ENCODE measurements at regions not wholly inside any gene's neighbourhood (a gene's known extent, or its start where the extent isn't known, plus 50 kb on each side); places are given as distances from the start of the nearest gene placed in this dataset.

GRCh38 chr12:5155866-5156265, 112.2 kb downstream of the KCNA5 start:
- Histone ChIP-seq H3K27me3 (ENCODE audit: control insufficient read depth in 1 of 2, insufficient read depth in 2 of 2, low read length in 2 of 2) (peaks cover 5 to 8% of the 10 kb centered on the region in 2 experiments), H3K27ac (ENCODE audit: low read depth in 1 of 2, low read length in 2 of 2) (no peak overlapping the region), H3K36me3 (ENCODE audit: insufficient read depth, low read length) (no peaks in the 10 kb centered on the region), H3K4me1 (ENCODE audit: insufficient read depth, low read length) (no peaks in the 10 kb centered on the region), H3K9me3 (ENCODE audit: control insufficient read depth in 1 of 2, insufficient read depth in 1 of 2, low read length in 2 of 2) (no peaks in the 10 kb centered on the region), H3K4me3 (ENCODE audit: low read length) (no peak overlapping the region)
- Mint-ChIP-seq H3K36me3 (ENCODE audit: low read depth) (no peaks in the 10 kb centered on the region), H3K9me3 (no peaks in the 10 kb centered on the region), H3K27ac (no peak overlapping the region), H3K4me1 (ENCODE audit: low read depth) (no peaks in the 10 kb centered on the region), H3K4me3 (no peak overlapping the region), H3K27me3 (peaks cover 39% of the 10 kb centered on the region)
- no peak for ATAC-seq (ENCODE audit: poor library complexity)
- DNase-seq = no peak
- intact Hi-C loops (cut with DNase I, micrococcal nuclease) = no loop called here
- POLR2A ChIA-PET = no interaction called here
- CTCF ChIA-PET = no interaction called here
- TF ChIP-seq, protein P1, sequence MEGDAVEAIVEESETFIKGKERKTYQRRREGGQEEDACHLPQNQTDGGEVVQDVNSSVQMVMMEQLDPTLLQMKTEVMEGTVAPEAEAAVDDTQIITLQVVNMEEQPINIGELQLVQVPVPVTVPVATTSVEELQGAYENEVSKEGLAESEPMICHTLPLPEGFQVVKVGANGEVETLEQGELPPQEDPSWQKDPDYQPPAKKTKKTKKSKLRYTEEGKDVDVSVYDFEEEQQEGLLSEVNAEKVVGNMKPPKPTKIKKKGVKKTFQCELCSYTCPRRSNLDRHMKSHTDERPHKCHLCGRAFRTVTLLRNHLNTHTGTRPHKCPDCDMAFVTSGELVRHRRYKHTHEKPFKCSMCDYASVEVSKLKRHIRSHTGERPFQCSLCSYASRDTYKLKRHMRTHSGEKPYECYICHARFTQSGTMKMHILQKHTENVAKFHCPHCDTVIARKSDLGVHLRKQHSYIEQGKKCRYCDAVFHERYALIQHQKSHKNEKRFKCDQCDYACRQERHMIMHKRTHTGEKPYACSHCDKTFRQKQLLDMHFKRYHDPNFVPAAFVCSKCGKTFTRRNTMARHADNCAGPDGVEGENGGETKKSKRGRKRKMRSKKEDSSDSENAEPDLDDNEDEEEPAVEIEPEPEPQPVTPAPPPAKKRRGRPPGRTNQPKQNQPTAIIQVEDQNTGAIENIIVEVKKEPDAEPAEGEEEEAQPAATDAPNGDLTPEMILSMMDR (IDR thresholded peaks at IDR 0.05) = no peak

DNA sequence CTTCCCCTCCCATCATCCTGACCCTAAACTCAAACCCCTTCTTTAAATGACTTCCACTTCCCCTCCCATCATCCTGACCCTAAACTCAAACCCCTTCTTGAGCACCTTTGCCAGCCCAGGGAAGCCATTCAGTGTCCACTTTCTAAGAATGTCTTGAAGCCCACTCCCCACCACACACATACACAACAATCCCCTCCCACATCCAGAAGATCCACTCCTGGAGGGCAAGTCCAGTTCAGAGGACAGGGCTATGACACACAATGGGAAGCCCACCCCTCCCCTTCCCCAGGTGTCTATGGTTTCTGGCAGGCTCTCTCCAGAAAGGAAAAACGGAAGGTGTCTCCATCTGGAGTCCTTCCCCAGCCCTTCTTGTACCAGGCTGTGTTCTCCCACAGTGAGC, 117.1 kb downstream of the KCNA5 start:
- H3K36me3 Mint-ChIP-seq (ENCODE audit: low read depth) = no peaks in the 10 kb centered on the region
- DNase-seq (no peak), ATAC-seq (ENCODE audit: poor library complexity) (no peak)
- Histone ChIP-seq H3K27ac (ENCODE audit: low read depth in 1 of 2, low read length in 2 of 2) (no peak overlapping the region), H3K27me3 (ENCODE audit: control insufficient read depth in 1 of 2, insufficient read depth in 2 of 2, low read length in 2 of 2) (peaks cover 7 to 8% of the 10 kb centered on the region in 2 experiments), H3K9me3 (ENCODE audit: control insufficient read depth in 1 of 2, insufficient read depth in 1 of 2, low read length in 2 of 2) (no peaks in the 10 kb centered on the region), H3K4me3 (ENCODE audit: low read length) (no peak overlapping the region), H3K36me3 (ENCODE audit: insufficient read depth, low read length) (no peaks in the 10 kb centered on the region), H3K4me1 (ENCODE audit: insufficient read depth, low read length) (no peaks in the 10 kb centered on the region)
- H3K4me1 Mint-ChIP-seq (ENCODE audit: low read depth) = no peaks in the 10 kb centered on the region
- peaks cover 24% of the 10 kb centered on the region for H3K27me3 Mint-ChIP-seq
- ChIA-PET POLR2A (no interaction called here), CTCF (no interaction called here)
- no peaks in the 10 kb centered on the region for H3K9me3 Mint-ChIP-seq
- H3K4me3 Mint-ChIP-seq = no peak overlapping the region
- TF ChIP-seq, protein P1 (IDR thresholded peaks at IDR 0.05) = no peak
- no peak overlapping the region for H3K27ac Mint-ChIP-seq
- intact Hi-C loops (cut with DNase I, micrococcal nuclease) = no loop called here

DNA sequence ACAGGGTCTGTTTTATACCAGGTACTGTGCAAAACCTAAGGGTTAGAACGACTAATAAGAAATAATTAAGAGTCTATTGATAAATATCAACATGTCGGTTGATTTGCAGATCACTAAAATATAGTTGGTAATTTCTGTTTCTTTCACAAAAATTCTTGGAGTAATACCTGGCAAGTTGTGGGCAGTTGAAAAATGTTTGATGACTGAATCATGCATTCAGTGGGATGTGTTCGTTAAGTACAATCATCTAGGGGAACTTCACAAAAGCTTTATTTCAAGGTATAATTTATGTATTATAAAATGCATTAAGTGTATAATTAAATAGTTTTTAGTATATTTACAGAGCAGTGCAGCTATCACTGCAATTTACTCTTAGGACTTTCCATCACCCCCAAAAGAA, 120.0 kb downstream of the KCNA5 start:
- TF ChIP-seq, protein P1 (IDR thresholded peaks at IDR 0.05) = no peak
- H3K4me1 Mint-ChIP-seq (ENCODE audit: low read depth) = no peaks in the 10 kb centered on the region
- ChIA-PET POLR2A (no interaction called here), CTCF (no interaction called here)
- no peak overlapping the region for H3K4me3 Mint-ChIP-seq
- intact Hi-C loops (cut with DNase I, micrococcal nuclease) = no loop called here
- no peaks in the 10 kb centered on the region for H3K9me3 Mint-ChIP-seq
- Histone ChIP-seq H3K4me1 (ENCODE audit: insufficient read depth, low read length) (no peaks in the 10 kb centered on the region), H3K9me3 (ENCODE audit: control insufficient read depth in 1 of 2, insufficient read depth in 1 of 2, low read length in 2 of 2) (no peaks in the 10 kb centered on the region), H3K36me3 (ENCODE audit: insufficient read depth, low read length) (no peaks in the 10 kb centered on the region), H3K27ac (ENCODE audit: low read depth in 1 of 2, low read length in 2 of 2) (no peak overlapping the region), H3K4me3 (ENCODE audit: low read length) (no peak overlapping the region), H3K27me3 (ENCODE audit: control insufficient read depth in 1 of 2, insufficient read depth in 2 of 2, low read length in 2 of 2) (peaks cover 0 to 4% of the 10 kb centered on the region in 2 experiments)
- peaks cover 19% of the 10 kb centered on the region for H3K27me3 Mint-ChIP-seq
- ATAC-seq (ENCODE audit: poor library complexity) = no peak
- H3K27ac Mint-ChIP-seq = no peak overlapping the region
- no peaks in the 10 kb centered on the region for H3K36me3 Mint-ChIP-seq (ENCODE audit: low read depth)
- DNase-seq = no peak

All from CD4-positive, alpha-beta T cell (primary cell).